Lower leg skin (tissue), 3 donors: ENCODE measurements at regions not wholly inside any gene's neighbourhood (a gene's known extent, or its start where the extent isn't known, plus 50 kb on each side); places are given as distances from the start of the nearest gene placed in this dataset.

Experiments
- CTCF ChIP-seq, 3 donors: fragments of 450-650 bp; IDR thresholded peaks; one replicate each; pipeline ENCODE4 v1.5.1; 2016; ENCODE audit warnings: antibody characterized with exemption in 3 of 3, mild to moderate bottlenecking in 3 of 3, moderate library complexity in 2 of 3
- POLR2A ChIP-seq, 2 donors: fragments of 450-650 bp; IDR thresholded peaks; one replicate each; pipeline ENCODE4 v1.6.1; 2016 to 2017; ENCODE audit warnings: antibody characterized with exemption in 2 of 2, mild to moderate bottlenecking in 1 of 2, moderate library complexity in 1 of 2

DNA sequence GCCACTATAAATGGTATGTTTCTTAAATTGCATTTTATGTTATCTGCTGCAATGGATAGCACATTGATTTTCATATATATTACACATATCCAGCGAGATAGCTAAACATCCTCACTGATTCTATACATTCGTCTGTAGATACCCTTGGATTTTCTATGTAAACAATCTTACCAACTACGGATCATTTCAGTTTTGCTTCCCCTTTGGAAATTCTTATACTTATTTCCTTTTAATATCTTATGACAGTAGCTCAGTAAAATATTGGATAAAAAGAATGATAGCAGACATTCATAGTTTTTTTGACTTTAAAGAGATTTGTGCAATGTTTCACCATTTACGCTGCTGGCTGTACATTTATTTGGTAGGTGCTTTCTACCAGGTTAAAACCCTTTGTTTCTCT is 254.9 kb downstream of the SYK start:
- no peak for TF ChIP-seq CTCF (IDR thresholded peaks at IDR 0.05)
- no peak for TF ChIP-seq POLR2A (IDR thresholded peaks at IDR 0.05)
